ENCODE measurements at regions not wholly inside any gene's neighbourhood (a gene's known extent, or its start where the extent isn't known, plus 50 kb on each side); places are given as distances from the start of the nearest gene placed in this dataset.
"Not testable (repeated sequence)": the region's sequence is repeated elsewhere in the genome, so short reads cannot be mapped to it uniquely, and the experiment has no call there.

GRCh38 chr20:40634891-40635290, 54.1 kb downstream of the MAFB start:
- no peak for DNase-seq

- no peak for DNase-seq
Measured at GRCh38 chr20:40633123-40633850, 55.7 kb downstream of the MAFB start.

- no peak for DNase-seq
Measured at GRCh38 chr20:40632346-40632976, 56.6 kb downstream of the MAFB start.

GRCh38 chr20:40631119-40631631, 57.9 kb downstream of the MAFB start:
- DNase-seq = no peak

GRCh38 chr20:40630713-40631112, 58.3 kb downstream of the MAFB start:
- DNase-seq = no peak

- no peak for DNase-seq
Measured at GRCh38 chr20:40630099-40630498, 58.9 kb downstream of the MAFB start.

- DNase-seq = no peak
Measured at GRCh38 chr20:40628877-40629276, 60.2 kb downstream of the MAFB start.

GRCh38 chr20:40619053-40619452, 70.0 kb downstream of the MAFB start:
- DNase-seq = not testable (repeated sequence)

- no peak for DNase-seq
Measured at GRCh38 chr20:40617594-40617993, 71.4 kb downstream of the MAFB start.

GRCh38 chr20:40612837-40613236, 76.2 kb downstream of the MAFB start:
- no peak for DNase-seq

- DNase-seq = no peak
Measured at GRCh38 chr20:40612247-40612646, 76.8 kb downstream of the MAFB start.

- no peak for DNase-seq
Measured at GRCh38 chr20:40610730-40611129, 78.3 kb downstream of the MAFB start.

GRCh38 chr20:40607927-40608326, 81.1 kb downstream of the MAFB start:
- no peak for DNase-seq

- no peak for DNase-seq
Measured at GRCh38 chr20:40606660-40607059, 82.4 kb downstream of the MAFB start.

- DNase-seq = no peak
Measured at GRCh38 chr20:40606237-40606636, 82.8 kb downstream of the MAFB start.

GRCh38 chr20:40604416-40604815, 84.6 kb downstream of the MAFB start:
- no peak for DNase-seq

GRCh38 chr20:40603057-40603651, 85.9 kb downstream of the MAFB start:
- no peak for DNase-seq

GRCh38 chr20:40602381-40602780, 86.7 kb downstream of the MAFB start:
- no peak for DNase-seq

- no peak for DNase-seq
Measured at GRCh38 chr20:40600441-40601219, 88.4 kb downstream of the MAFB start.

GRCh38 chr20:40599987-40600386, 89.0 kb downstream of the MAFB start:
- DNase-seq = no peak

GRCh38 chr20:40592941-40593340, 96.1 kb downstream of the MAFB start:
- no peak for DNase-seq

- DNase-seq = no peak
Measured at GRCh38 chr20:40591536-40591935, 97.5 kb downstream of the MAFB start.

GRCh38 chr20:40591119-40591518, 97.9 kb downstream of the MAFB start:
- DNase-seq = no peak
